ENCODE measurements at regions not wholly inside any gene's neighbourhood (a gene's known extent, or its start where the extent isn't known, plus 50 kb on each side); places are given as distances from the start of the nearest gene placed in this dataset.

DNA sequence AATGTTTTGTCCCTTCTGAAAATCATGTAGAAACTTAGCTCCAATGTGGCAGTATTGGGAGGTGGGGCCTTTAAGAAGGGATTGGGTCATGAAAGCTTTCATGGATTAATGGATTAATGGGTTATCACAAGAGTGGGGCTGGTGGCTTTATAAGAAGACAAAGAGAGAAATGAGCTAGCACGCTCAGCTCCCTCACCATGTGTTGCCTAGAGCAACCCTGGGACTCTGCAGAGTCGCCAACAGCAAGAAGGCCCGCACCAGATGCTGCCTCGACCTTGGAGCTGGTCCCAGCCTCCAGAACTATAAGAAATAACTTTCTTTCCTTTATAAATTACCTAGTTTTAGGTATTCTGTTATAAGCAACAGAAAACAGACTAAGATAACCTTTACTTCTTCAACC lies 74.9 kb upstream of the HECW1 start:
- Histone ChIP-seq H3K9me3 (ENCODE audit: control insufficient read depth, low read depth, low read length) (no peaks in the 10 kb centered on the region), H3K4me1 (ENCODE audit: insufficient read depth, low read length) (0 out of 2 replicates have a peak, but pooled peaks cover 3% of the 10 kb centered on the region), H3K23me2 (ENCODE audit: insufficient read length, low read depth, low read length, poor library complexity, severe bottlenecking) (no peaks in the 10 kb centered on the region), H3K27ac (ENCODE audit: insufficient read length, low read depth, low read length) (no peak overlapping the region), H3K4ac (ENCODE audit: low read depth, low read length) (no peak overlapping the region), H2BK15ac (ENCODE audit: low read depth, low read length) (no peak overlapping the region), H3K79me2 (ENCODE audit: insufficient read depth, low read length) (no peaks in the 10 kb centered on the region), H4K5ac (ENCODE audit: insufficient read length, low read depth, low read length) (no peak overlapping the region), H3K9ac (ENCODE audit: extremely low read depth, insufficient read length, low read length) (no peak overlapping the region), H2BK120ac (ENCODE audit: low read depth, low read length, poor library complexity, severe bottlenecking) (no peak overlapping the region), H4K20me1 (ENCODE audit: control insufficient read depth, insufficient read depth, insufficient read length) (no peaks in the 10 kb centered on the region), H3K23ac (ENCODE audit: insufficient read length, low read depth, low read length) (no peak overlapping the region), H3K79me1 (ENCODE audit: insufficient read depth, low read depth, low read length, poor library complexity, severe bottlenecking) (no peaks in the 10 kb centered on the region), H3K4me2 (ENCODE audit: insufficient read depth, insufficient read length, low read length) (no peak overlapping the region), H4K8ac (replicated peaks; ENCODE audit: insufficient read length, low read depth, low read length) (no peak overlapping the region), H2BK5ac (ENCODE audit: insufficient read length, low read length) (no peak overlapping the region), H2AK5ac (ENCODE audit: insufficient read length, low read length) (no peak overlapping the region), H2AFZ (ENCODE audit: low read length) (no peak overlapping the region), H3K27me3 (ENCODE audit: insufficient read depth, low read length) (no peaks in the 10 kb centered on the region), H3K18ac (ENCODE audit: insufficient read length, low read depth, low read length) (no peak overlapping the region), H3K14ac (ENCODE audit: insufficient read depth, low read length) (no peak overlapping the region), H2BK20ac (ENCODE audit: low read depth, low read length, poor library complexity, severe bottlenecking) (no peak overlapping the region), H4K91ac (ENCODE audit: insufficient read length, low read depth, low read length) (no peak overlapping the region), H3K56ac (ENCODE audit: insufficient read length, low read depth, low read length) (no peak overlapping the region), H2BK12ac (ENCODE audit: insufficient read length, low read depth, low read length) (no peak overlapping the region), H3T11ph (ENCODE audit: low read length) (no peak overlapping the region)
- H3K4me3 Mint-ChIP-seq, result no peak overlapping the region
- no peaks in the 10 kb centered on the region for H3K36me3 Mint-ChIP-seq (ENCODE audit: insufficient read depth in 1 of 3, low read depth in 3 of 3)
- no CpG with 5 or more reads among the region's 4 CpGs for WGBS (ENCODE audit: extremely low coverage, insufficient read length, low lambda C conversion rate)
- H3K4me1 Mint-ChIP-seq, result peaks cover 16 to 17% of the 10 kb centered on the region in 2 experiments
- no peak for DNase-seq
- no peaks in the 10 kb centered on the region for H3K27me3 Mint-ChIP-seq (ENCODE audit: low read depth)
- H3K27ac Mint-ChIP-seq, result no peak overlapping the region
- TF ChIP-seq, protein P1, sequence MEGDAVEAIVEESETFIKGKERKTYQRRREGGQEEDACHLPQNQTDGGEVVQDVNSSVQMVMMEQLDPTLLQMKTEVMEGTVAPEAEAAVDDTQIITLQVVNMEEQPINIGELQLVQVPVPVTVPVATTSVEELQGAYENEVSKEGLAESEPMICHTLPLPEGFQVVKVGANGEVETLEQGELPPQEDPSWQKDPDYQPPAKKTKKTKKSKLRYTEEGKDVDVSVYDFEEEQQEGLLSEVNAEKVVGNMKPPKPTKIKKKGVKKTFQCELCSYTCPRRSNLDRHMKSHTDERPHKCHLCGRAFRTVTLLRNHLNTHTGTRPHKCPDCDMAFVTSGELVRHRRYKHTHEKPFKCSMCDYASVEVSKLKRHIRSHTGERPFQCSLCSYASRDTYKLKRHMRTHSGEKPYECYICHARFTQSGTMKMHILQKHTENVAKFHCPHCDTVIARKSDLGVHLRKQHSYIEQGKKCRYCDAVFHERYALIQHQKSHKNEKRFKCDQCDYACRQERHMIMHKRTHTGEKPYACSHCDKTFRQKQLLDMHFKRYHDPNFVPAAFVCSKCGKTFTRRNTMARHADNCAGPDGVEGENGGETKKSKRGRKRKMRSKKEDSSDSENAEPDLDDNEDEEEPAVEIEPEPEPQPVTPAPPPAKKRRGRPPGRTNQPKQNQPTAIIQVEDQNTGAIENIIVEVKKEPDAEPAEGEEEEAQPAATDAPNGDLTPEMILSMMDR (conservative IDR thresholded peaks at IDR 0.05), result no peak
- peaks cover 0 to 3% of the 10 kb centered on the region in 2 experiments; a peak in 3 of 5 replicates for H3K9me3 Mint-ChIP-seq

Measured in H9 (cell line).